ENCODE measurements at regions not wholly inside any gene's neighbourhood (a gene's known extent, or its start where the extent isn't known, plus 50 kb on each side); places are given as distances from the start of the nearest gene placed in this dataset.

GRCh38 chr20:24859539-24859938, 89.5 kb upstream of the CST7 start:
- no peak for DNase-seq (ENCODE audit: low spot score)
- in situ Hi-C loops (cut with MboI; ENCODE audit: low sequenced_read_pairs, unreplicated experiment) = no loop called here
- TF ChIP-seq CTCF (IDR thresholded peaks at IDR 0.05; ENCODE audit: borderline replicate concordance, control extremely low read depth, extremely low read depth, insufficient read depth, missing control alignments) = no peak

DNA sequence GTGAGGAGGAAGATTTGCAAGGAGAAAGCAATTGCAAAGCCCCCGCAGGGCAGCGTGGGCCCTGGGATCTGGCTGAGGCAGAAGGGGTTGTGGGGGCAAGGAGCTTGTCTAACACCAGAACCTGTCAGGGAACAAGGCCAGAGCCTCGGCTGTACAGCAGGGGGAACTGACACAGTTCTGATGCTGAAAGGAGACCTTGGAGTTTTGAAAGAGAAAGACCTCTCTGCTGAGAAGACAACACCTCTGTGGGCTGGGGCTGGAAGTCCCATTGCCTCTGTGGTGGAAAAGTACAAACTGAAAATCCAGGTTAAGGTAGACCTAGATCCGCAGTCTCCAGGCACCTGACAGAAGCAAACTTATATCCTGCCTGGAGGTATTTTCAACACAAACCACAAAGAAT, 86.9 kb upstream of the CST7 start:
- in situ Hi-C loops (cut with MboI; ENCODE audit: low sequenced_read_pairs, unreplicated experiment) = no loop called here
- no peak for DNase-seq (ENCODE audit: low spot score)
- no peak for TF ChIP-seq CTCF (IDR thresholded peaks at IDR 0.05; ENCODE audit: borderline replicate concordance, control extremely low read depth, extremely low read depth, insufficient read depth, missing control alignments)

GRCh38 chr20:24862606-24863005, 86.5 kb upstream of the CST7 start:
- DNase-seq (ENCODE audit: low spot score) = no peak
- TF ChIP-seq CTCF (IDR thresholded peaks at IDR 0.05; ENCODE audit: borderline replicate concordance, control extremely low read depth, extremely low read depth, insufficient read depth, missing control alignments) = no peak
- in situ Hi-C loops (cut with MboI; ENCODE audit: low sequenced_read_pairs, unreplicated experiment) = no loop called here

GRCh38 chr20:24863356-24863755, 85.7 kb upstream of the CST7 start:
- in situ Hi-C loops (cut with MboI; ENCODE audit: low sequenced_read_pairs, unreplicated experiment) = no loop called here
- no peak for DNase-seq (ENCODE audit: low spot score)
- TF ChIP-seq CTCF (IDR thresholded peaks at IDR 0.05; ENCODE audit: borderline replicate concordance, control extremely low read depth, extremely low read depth, insufficient read depth, missing control alignments) = no peak

DNA sequence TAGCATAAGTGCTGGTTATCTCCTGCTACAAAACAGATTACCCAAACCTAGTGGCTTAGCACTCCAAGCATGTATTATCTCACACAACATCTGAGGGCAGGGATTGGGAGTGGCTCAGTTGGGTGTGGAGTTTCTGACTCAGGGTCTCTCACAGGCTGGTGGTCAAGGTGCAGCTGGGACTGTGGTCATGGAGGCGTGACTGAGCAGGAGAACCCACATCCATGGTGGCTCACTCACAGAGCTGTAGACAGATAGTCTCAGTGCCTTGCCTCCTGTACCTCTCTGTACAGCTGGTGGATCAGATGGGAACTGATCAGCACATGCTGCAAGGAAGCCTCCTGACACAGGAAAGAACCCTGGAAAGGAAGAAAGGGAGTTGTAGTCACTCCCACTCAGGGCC, 83.1 kb upstream of the CST7 start:
- TF ChIP-seq CTCF (IDR thresholded peaks at IDR 0.05; ENCODE audit: borderline replicate concordance, control extremely low read depth, extremely low read depth, insufficient read depth, missing control alignments) = no peak
- in situ Hi-C loops (cut with MboI; ENCODE audit: low sequenced_read_pairs, unreplicated experiment) = no loop called here
- DNase-seq (ENCODE audit: low spot score) = no peak

GRCh38 chr20:24866742-24867141, 82.3 kb upstream of the CST7 start:
- no peak for TF ChIP-seq CTCF (IDR thresholded peaks at IDR 0.05; ENCODE audit: borderline replicate concordance, control extremely low read depth, extremely low read depth, insufficient read depth, missing control alignments)
- in situ Hi-C loops (cut with MboI; ENCODE audit: low sequenced_read_pairs, unreplicated experiment) = no loop called here
- DNase-seq (ENCODE audit: low spot score) = no peak

DNA sequence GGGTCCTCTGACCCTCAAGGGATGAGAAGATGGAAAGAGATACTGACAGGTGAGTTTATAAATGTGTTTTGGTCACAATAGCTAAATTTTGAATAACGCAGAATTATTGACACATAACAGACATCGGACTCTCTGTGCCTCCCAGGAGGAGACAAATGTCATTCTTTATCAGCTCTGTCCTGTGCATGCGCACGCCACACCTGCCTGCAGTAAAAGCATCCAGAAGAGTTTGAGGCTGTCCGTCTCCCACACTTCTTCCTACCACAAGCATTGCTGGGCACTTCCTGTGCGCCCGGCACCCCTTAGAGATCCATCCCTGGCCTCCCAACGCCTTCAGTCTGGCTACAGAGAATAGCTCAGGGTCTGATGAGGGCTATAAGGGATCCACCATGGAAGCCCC, 81.5 kb upstream of the CST7 start:
- in situ Hi-C loops (cut with MboI; ENCODE audit: low sequenced_read_pairs, unreplicated experiment) = no loop called here
- no peak for TF ChIP-seq CTCF (IDR thresholded peaks at IDR 0.05; ENCODE audit: borderline replicate concordance, control extremely low read depth, extremely low read depth, insufficient read depth, missing control alignments)
- no peak for DNase-seq (ENCODE audit: low spot score)

Measured in GM13976 (cell line).